K562 (cell line): ENCODE measurements at regions not wholly inside any gene's neighbourhood (a gene's known extent, or its start where the extent isn't known, plus 50 kb on each side); places are given as distances from the start of the nearest gene placed in this dataset.

Source experiments
- CTCF ChIP-seq, 3 experiments: IDR thresholded peaks in 2 of 3; conservative IDR thresholded peaks in 1 of 3; 2 replicates each; pipeline ENCODE4 v1.5.1; 2011 to 2012; ENCODE audit warnings: low read length in 3 of 3, mild to moderate bottlenecking in 3 of 3, control low read depth in 2 of 3, improper control_type of control experiment in 1 of 3, inconsistent platforms in 1 of 3, low read depth in 1 of 3, mixed read lengths in 1 of 3, moderate library complexity in 1 of 3; ENCODE audit not compliant: insufficient read depth in 2 of 3
- DPF2 ChIP-seq: fragments of 450-650 bp; IDR thresholded peaks from 2 replicates; pipeline ENCODE4 v1.6.1; 2016
- POLR2A ChIP-seq: fragments of 450-650 bp; conservative IDR thresholded peaks from 2 replicates; pipeline ENCODE4 v1.6.1; 2016

- TF ChIP-seq CTCF (IDR thresholded peaks at IDR 0.05 in 2 of 3, conservative IDR thresholded peaks at IDR 0.05 in 1 of 3; ENCODE audit: insufficient read depth in 2 of 3, low read depth in 1 of 3, low read length in 3 of 3): no peak
- no peak for TF ChIP-seq POLR2A
- no peak for TF ChIP-seq DPF2
Measured at GRCh38 chr15:57780471-57780870, 74.0 kb downstream of the POLR2M start.
